Upper lobe of left lung (tissue), 4 donors: ENCODE measurements at regions not wholly inside any gene's neighbourhood (a gene's known extent, or its start where the extent isn't known, plus 50 kb on each side); places are given as distances from the start of the nearest gene placed in this dataset.

Source experiments
- EP300 ChIP-seq, 4 donors: sonication (generic); formaldehyde crosslinking; IDR thresholded peaks; one replicate each; pipeline ENCODE4 v1.5.1; 2017; ENCODE audit warnings: antibody characterized with exemption in 4 of 4, control low read depth in 2 of 4
- POLR2A ChIP-seq, 4 donors: fragments of 450-650 bp; IDR thresholded peaks; one replicate each; pipeline ENCODE4 v1.5.1; 2016 to 2017; ENCODE audit warnings: antibody characterized with exemption in 4 of 4, mild to moderate bottlenecking in 2 of 4
- POLR2AphosphoS5 ChIP-seq, 2 donors: sonication (generic); formaldehyde crosslinking; IDR thresholded peaks; one replicate each; pipeline ENCODE4 v1.5.1; 2017; ENCODE audit warnings: antibody characterized with exemption in 2 of 2
- TF ChIP-seq, protein P1 (sequence below), 6 experiments: fragments of 450-650 bp in 4 of 6; fragments of 200-600 bp in 2 of 6; sonication (generic) in 2 of 6; IDR thresholded peaks; one replicate each; pipeline ENCODE4 v1.5.1; 2016 to 2019; ENCODE audit warnings: antibody characterized with exemption in 6 of 6

DNA sequence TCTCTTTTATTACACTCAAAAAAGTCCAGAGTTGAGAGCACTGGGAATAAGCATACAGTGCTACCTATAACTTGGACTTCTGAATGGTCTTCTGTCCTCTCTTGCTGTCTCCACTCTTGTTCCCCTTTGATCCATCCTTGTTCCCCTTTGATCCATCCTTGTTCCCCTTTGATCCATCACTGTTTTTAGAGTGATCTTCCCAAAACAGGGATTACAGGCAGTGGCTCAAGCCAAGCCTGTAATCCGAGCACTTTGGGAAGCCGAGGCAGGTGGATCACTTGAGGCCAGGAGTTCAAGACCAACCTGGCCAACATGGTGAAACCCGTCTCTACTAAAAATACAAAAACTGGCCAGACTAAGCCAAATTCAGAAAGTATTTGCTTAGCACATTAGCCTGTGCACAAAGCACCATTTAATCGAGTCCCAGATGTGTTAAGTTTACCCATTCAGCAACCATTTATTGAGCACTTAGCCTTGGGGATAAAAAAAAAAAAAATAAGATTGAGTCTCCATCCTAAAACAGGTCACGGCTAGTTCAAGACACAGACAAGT is 65.0 kb upstream of the NHSL1 start:
- TF ChIP-seq, protein P1, sequence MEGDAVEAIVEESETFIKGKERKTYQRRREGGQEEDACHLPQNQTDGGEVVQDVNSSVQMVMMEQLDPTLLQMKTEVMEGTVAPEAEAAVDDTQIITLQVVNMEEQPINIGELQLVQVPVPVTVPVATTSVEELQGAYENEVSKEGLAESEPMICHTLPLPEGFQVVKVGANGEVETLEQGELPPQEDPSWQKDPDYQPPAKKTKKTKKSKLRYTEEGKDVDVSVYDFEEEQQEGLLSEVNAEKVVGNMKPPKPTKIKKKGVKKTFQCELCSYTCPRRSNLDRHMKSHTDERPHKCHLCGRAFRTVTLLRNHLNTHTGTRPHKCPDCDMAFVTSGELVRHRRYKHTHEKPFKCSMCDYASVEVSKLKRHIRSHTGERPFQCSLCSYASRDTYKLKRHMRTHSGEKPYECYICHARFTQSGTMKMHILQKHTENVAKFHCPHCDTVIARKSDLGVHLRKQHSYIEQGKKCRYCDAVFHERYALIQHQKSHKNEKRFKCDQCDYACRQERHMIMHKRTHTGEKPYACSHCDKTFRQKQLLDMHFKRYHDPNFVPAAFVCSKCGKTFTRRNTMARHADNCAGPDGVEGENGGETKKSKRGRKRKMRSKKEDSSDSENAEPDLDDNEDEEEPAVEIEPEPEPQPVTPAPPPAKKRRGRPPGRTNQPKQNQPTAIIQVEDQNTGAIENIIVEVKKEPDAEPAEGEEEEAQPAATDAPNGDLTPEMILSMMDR (IDR thresholded peaks at IDR 0.05), result no peak
- TF ChIP-seq POLR2A (IDR thresholded peaks at IDR 0.05) (no peak), POLR2AphosphoS5 (IDR thresholded peaks at IDR 0.05) (no peak), EP300 (IDR thresholded peaks at IDR 0.05) (no peak)
